GM12801 (cell line): ENCODE measurements at regions not wholly inside any gene's neighbourhood (a gene's known extent, or its start where the extent isn't known, plus 50 kb on each side); places are given as distances from the start of the nearest gene placed in this dataset.

Experiments used
- CTCF ChIP-seq: IDR thresholded peaks from one replicate; pipeline ENCODE4 v1.5.1; 2011; ENCODE audit warnings: control low read depth; ENCODE audit not compliant: insufficient read length; ENCODE audit errors: extremely low read depth

GRCh38 chr12:127944211-127944899, 322.6 kb upstream of the TMEM132C start:
- TF ChIP-seq CTCF = no peak

- no peak for TF ChIP-seq CTCF
These were observed 309.8 kb upstream of the TMEM132C start for GRCh38 chr12:127957001-127957660.

GRCh38 chr12:127962303-127962702, 304.7 kb upstream of the TMEM132C start:
- no peak for TF ChIP-seq CTCF

- TF ChIP-seq CTCF = no peak
These were observed 303.0 kb upstream of the TMEM132C start for GRCh38 chr12:127963933-127964332.

GRCh38 chr12:127964717-127965116, 302.3 kb upstream of the TMEM132C start:
- TF ChIP-seq CTCF = no peak

GRCh38 chr12:127966331-127966730, 300.6 kb upstream of the TMEM132C start:
- TF ChIP-seq CTCF = no peak

- TF ChIP-seq CTCF = no peak
These were observed 296.5 kb upstream of the TMEM132C start for GRCh38 chr12:127970491-127970890.
